ENCODE measurements at regions not wholly inside any gene's neighbourhood (a gene's known extent, or its start where the extent isn't known, plus 50 kb on each side); places are given as distances from the start of the nearest gene placed in this dataset.

GRCh38 chr3:177476921-177477435, 279.7 kb upstream of the TBL1XR1 start:
- no peak for DNase-seq
- H3K9me3 ChIP-seq, result no peaks in the 10 kb centered on the region
- H3K36me3 ChIP-seq, result no peaks in the 10 kb centered on the region
- peaks cover 10% of the 10 kb centered on the region; the same call in 1 of the 2 replicates for H3K4me1 ChIP-seq
- no peaks in the 10 kb centered on the region for H3K27me3 ChIP-seq
- TF ChIP-seq CTCF (IDR thresholded peaks at IDR 0.05; ENCODE audit: low read depth, low read length), result no peak
- H3K4me3 ChIP-seq (ENCODE audit: low read depth, low read length), result no peak overlapping the region

GRCh38 chr3:177478170-177478867, 281.0 kb upstream of the TBL1XR1 start:
- no peaks in the 10 kb centered on the region for H3K27me3 ChIP-seq
- DNase-seq, result no peak
- no peak for TF ChIP-seq CTCF (IDR thresholded peaks at IDR 0.05; ENCODE audit: low read depth, low read length)
- H3K9me3 ChIP-seq, result no peaks in the 10 kb centered on the region
- no peak overlapping the region for H3K4me3 ChIP-seq (ENCODE audit: low read depth, low read length)
- H3K4me1 ChIP-seq, result peaks cover 16% of the 10 kb centered on the region
- H3K36me3 ChIP-seq, result no peaks in the 10 kb centered on the region

- no peak for TF ChIP-seq CTCF (IDR thresholded peaks at IDR 0.05; ENCODE audit: low read depth, low read length)
- Histone ChIP-seq H3K4me1 (peaks cover 16% of the 10 kb centered on the region), H3K9me3 (no peaks in the 10 kb centered on the region), H3K4me3 (ENCODE audit: low read depth, low read length) (no peak overlapping the region), H3K27me3 (no peaks in the 10 kb centered on the region), H3K36me3 (no peaks in the 10 kb centered on the region)
- DNase-seq, result no peak
Measured at GRCh38 chr3:177479630-177480029, 282.3 kb upstream of the TBL1XR1 start.

- Histone ChIP-seq H3K27me3 (no peaks in the 10 kb centered on the region), H3K9me3 (no peaks in the 10 kb centered on the region)
- no peak for TF ChIP-seq CTCF (IDR thresholded peaks at IDR 0.05; ENCODE audit: low read depth, low read length)
Measured at GRCh38 chr3:177481329-177481728, 284.0 kb upstream of the TBL1XR1 start.

GRCh38 chr3:177482048-177482691, 284.9 kb upstream of the TBL1XR1 start:
- H3K4me3 ChIP-seq (ENCODE audit: low read depth, low read length), result no peak overlapping the region
- DNase-seq, result no peak

More at GRCh38 chr3:177481329-177481728, 284.0 kb upstream of the TBL1XR1 start:
- Histone ChIP-seq H3K4me1 (peaks cover 12% of the 10 kb centered on the region), H3K4me3 (ENCODE audit: low read depth, low read length) (no peak overlapping the region), H3K36me3 (no peaks in the 10 kb centered on the region)
- no peak for DNase-seq

More at GRCh38 chr3:177482048-177482691, 284.9 kb upstream of the TBL1XR1 start:
- no peaks in the 10 kb centered on the region for H3K36me3 ChIP-seq
- no peaks in the 10 kb centered on the region for H3K9me3 ChIP-seq
- no peak for TF ChIP-seq CTCF (IDR thresholded peaks at IDR 0.05; ENCODE audit: low read depth, low read length)
- H3K4me1 ChIP-seq, result peaks cover 10% of the 10 kb centered on the region
- H3K27me3 ChIP-seq, result no peaks in the 10 kb centered on the region

All from BE2C (cell line).